H9 (cell line): ENCODE measurements at regions not wholly inside any gene's neighbourhood (a gene's known extent, or its start where the extent isn't known, plus 50 kb on each side); places are given as distances from the start of the nearest gene placed in this dataset.

ENCODE experiments used
- DNase-seq: peaks from one replicate; pipeline ENCODE4 v3.0.0-alpha.2; 2017
- H2AFZ ChIP-seq: one replicate; pipeline ENCODE4 v1.6.1; 2013; ENCODE audit warnings: mild to moderate bottlenecking, low read length, control low read depth, moderate library complexity
- H2AK5ac ChIP-seq: 2 replicates; pipeline ENCODE4 v1.6.1; 2013; ENCODE audit warnings: low read length, control low read depth, mixed read lengths; ENCODE audit not compliant: insufficient read length
- H2BK120ac ChIP-seq: one replicate; pipeline ENCODE4 v1.6.1; 2013; ENCODE audit warnings: low read depth, mild to moderate bottlenecking, low read length, control low read depth, inconsistent platforms; ENCODE audit not compliant: poor library complexity, severe bottlenecking
- H2BK12ac ChIP-seq: 2 replicates; pipeline ENCODE4 v1.6.1; 2013; ENCODE audit warnings: low read length, control low read depth, mixed read lengths, low read depth; ENCODE audit not compliant: insufficient read length
- H2BK15ac ChIP-seq: 2 replicates; pipeline ENCODE4 v1.6.1; 2013; ENCODE audit warnings: low read depth, low read length, control low read depth
- H2BK20ac ChIP-seq: one replicate; pipeline ENCODE4 v1.6.1; 2013; ENCODE audit warnings: low read depth, mild to moderate bottlenecking, low read length, control low read depth, inconsistent platforms; ENCODE audit not compliant: poor library complexity, severe bottlenecking
- H2BK5ac ChIP-seq: 2 replicates; pipeline ENCODE4 v1.6.1; 2013; ENCODE audit warnings: low read length, control low read depth, mixed read lengths; ENCODE audit not compliant: insufficient read length
- H3K14ac ChIP-seq: 2 replicates; pipeline ENCODE4 v1.6.1; 2013; ENCODE audit warnings: low read length, control low read depth; ENCODE audit not compliant: insufficient read depth
- H3K18ac ChIP-seq: 2 replicates; pipeline ENCODE4 v1.6.1; 2013; ENCODE audit warnings: low read depth, mild to moderate bottlenecking, mixed read lengths, low read length, control low read depth; ENCODE audit not compliant: insufficient read length
- H3K23ac ChIP-seq: 2 replicates; pipeline ENCODE4 v1.6.1; 2013; ENCODE audit warnings: low read length, control low read depth, mixed read lengths, low read depth; ENCODE audit not compliant: insufficient read length
- H3K23me2 ChIP-seq: 2 replicates; pipeline ENCODE4 v1.6.1; 2013; ENCODE audit warnings: low read depth, mild to moderate bottlenecking, mixed read lengths, low read length, control low read depth; ENCODE audit not compliant: insufficient read length, poor library complexity, severe bottlenecking
- H3K27ac ChIP-seq: 2 replicates; pipeline ENCODE4 v1.5.1; 2013; ENCODE audit warnings: low read length, control low read depth, mixed read lengths, low read depth; ENCODE audit not compliant: insufficient read length
- H3K27me3 ChIP-seq: 2 replicates; pipeline ENCODE4 v1.6.1; 2013; ENCODE audit warnings: low read length, control low read depth, inconsistent platforms; ENCODE audit not compliant: insufficient read depth
- H3K4ac ChIP-seq: 2 replicates; pipeline ENCODE4 v1.6.1; 2013; ENCODE audit warnings: low read depth, mild to moderate bottlenecking, control low read depth, inconsistent platforms, low read length, moderate library complexity
- H3K4me1 ChIP-seq: 2 replicates; pipeline ENCODE4 v1.6.1; 2013; ENCODE audit warnings: low read length, control low read depth, inconsistent platforms; ENCODE audit not compliant: insufficient read depth
- H3K4me2 ChIP-seq: 2 replicates; pipeline ENCODE4 v1.6.1; 2013; ENCODE audit warnings: low read length, control low read depth, mixed read lengths; ENCODE audit not compliant: insufficient read length, insufficient read depth
- H3K56ac ChIP-seq: 2 replicates; pipeline ENCODE4 v1.6.1; 2013; ENCODE audit warnings: low read depth, mild to moderate bottlenecking, mixed read lengths, low read length, control low read depth; ENCODE audit not compliant: insufficient read length
- H3K79me1 ChIP-seq: 2 replicates; pipeline ENCODE4 v1.6.1; 2013; ENCODE audit warnings: low read depth, mild to moderate bottlenecking, moderate library complexity, low read length, control low read depth, inconsistent platforms; ENCODE audit not compliant: insufficient read depth, poor library complexity, severe bottlenecking
- H3K79me2 ChIP-seq: 2 replicates; pipeline ENCODE4 v1.6.1; 2013; ENCODE audit warnings: low read length, control low read depth, inconsistent platforms; ENCODE audit not compliant: insufficient read depth
- H3K9ac ChIP-seq: 2 replicates; pipeline ENCODE4 v1.6.1; 2013; ENCODE audit warnings: low read length, control low read depth, mixed read lengths; ENCODE audit not compliant: insufficient read length; ENCODE audit errors: extremely low read depth
- H3K9me3 ChIP-seq: one replicate; pipeline ENCODE4 v1.6.1; 2013; ENCODE audit warnings: low read depth, low read length, inconsistent platforms; ENCODE audit not compliant: control insufficient read depth
- H3T11ph ChIP-seq: one replicate; pipeline ENCODE4 v1.6.1; 2013; ENCODE audit warnings: mild to moderate bottlenecking, low read length, control low read depth, inconsistent platforms
- H4K20me1 ChIP-seq: one replicate; pipeline ENCODE4 v1.6.1; 2013; ENCODE audit not compliant: control insufficient read depth, insufficient read length, insufficient read depth
- H4K5ac ChIP-seq: 2 replicates; pipeline ENCODE4 v1.6.1; 2013; ENCODE audit warnings: low read depth, mild to moderate bottlenecking, mixed read lengths, low read length, control low read depth; ENCODE audit not compliant: insufficient read length
- H4K8ac ChIP-seq: replicated peaks from 2 replicates; pipeline ENCODE4 v1.6.1; 2013; ENCODE audit warnings: low read length, control low read depth, mixed read lengths, low read depth; ENCODE audit not compliant: insufficient read length
- H4K91ac ChIP-seq: 2 replicates; pipeline ENCODE4 v1.6.1; 2013; ENCODE audit warnings: low read depth, mild to moderate bottlenecking, moderate library complexity, mixed read lengths, low read length, control low read depth; ENCODE audit not compliant: insufficient read length
- H3K27ac Mint-ChIP-seq, 3 experiments: 2 replicates in 2 of 3; 3 replicates in 1 of 3; pipeline ENCODE4 v1.8.0; 2020 to 2021; ENCODE audit warnings: mixed read lengths in 3 of 3, mild to moderate bottlenecking in 1 of 3, moderate library complexity in 1 of 3
- H3K27me3 Mint-ChIP-seq: 2 replicates; pipeline ENCODE4 v1.8.0; 2021; ENCODE audit warnings: low read depth, mild to moderate bottlenecking, moderate library complexity, mixed read lengths
- H3K36me3 Mint-ChIP-seq, 3 experiments: 2 replicates in 2 of 3; 3 replicates in 1 of 3; pipeline ENCODE4 v1.8.0; 2020 to 2021; ENCODE audit warnings: low read depth in 3 of 3, mixed read lengths in 3 of 3; ENCODE audit not compliant: insufficient read depth in 1 of 3
- H3K4me1 Mint-ChIP-seq, 2 experiments: 2 replicates each; pipeline ENCODE4 v1.8.0; 2020; ENCODE audit warnings: mixed read lengths in 2 of 2
- H3K4me3 Mint-ChIP-seq, 2 experiments: 2 replicates in 1 of 2; 3 replicates in 1 of 2; pipeline ENCODE4 v1.8.0; 2020 to 2021; ENCODE audit warnings: mild to moderate bottlenecking in 2 of 2, mixed read lengths in 2 of 2, moderate library complexity in 1 of 2
- H3K9me3 Mint-ChIP-seq, 2 experiments: 2 replicates in 1 of 2; 3 replicates in 1 of 2; pipeline ENCODE4 v1.8.0; 2020; ENCODE audit warnings: mild to moderate bottlenecking in 2 of 2, mixed read lengths in 2 of 2, moderate library complexity in 1 of 2
- CTCF ChIP-seq: fragments of 200-600 bp; sonication (generic); conservative IDR thresholded peaks from 3 replicates; pipeline ENCODE4 v1.8.0; 2021; ENCODE audit warnings: antibody characterized with exemption, mild to moderate bottlenecking
- WGBS: extraction: QIAGEN DNeasy Blood & Tissue Kit; methylation state at CpG from one replicate; pipeline ENCODE4 v1.1.7; 2013; ENCODE audit warnings: missing lambda C conversion rate, low lambda C conversion rate, mixed read lengths; ENCODE audit not compliant: insufficient read length; ENCODE audit errors: extremely low coverage; 5-methylcytosine and 5-hydroxymethylcytosine counted together

GRCh38 chr1:197825541-197825940 is 50.3 kb upstream of the DENND1B start:
- no peak overlapping the region for H4K8ac ChIP-seq
- H3K18ac ChIP-seq: no peak overlapping the region
- no peaks in the 10 kb centered on the region for H3K4me1 ChIP-seq
- H3K56ac ChIP-seq: no peak overlapping the region
- no peaks in the 10 kb centered on the region for H3K4me1 Mint-ChIP-seq
- H3K23ac ChIP-seq: no peak overlapping the region
- no peaks in the 10 kb centered on the region for H4K20me1 ChIP-seq
- no peak overlapping the region for H3K4me2 ChIP-seq
- H3K27ac ChIP-seq: no peak overlapping the region
- peaks cover 16 to 18% of the 10 kb centered on the region in 2 experiments for H3K9me3 Mint-ChIP-seq
- WGBS: no CpG with 5 or more reads among the region's 1 CpG
- no peak overlapping the region for H2BK12ac ChIP-seq
- no peak overlapping the region for H2BK15ac ChIP-seq
- H2BK20ac ChIP-seq: no peak overlapping the region
- DNase-seq: no peak
- no peak overlapping the region for H3K4me3 Mint-ChIP-seq
- H4K5ac ChIP-seq: no peak overlapping the region
- no peaks in the 10 kb centered on the region for H3K27me3 ChIP-seq
- H3K36me3 Mint-ChIP-seq: peaks cover 4 to 18% (median 16%) of the 10 kb centered on the region in 3 experiments; a peak in 6 of 7 replicates
- H3K9me3 ChIP-seq: no peaks in the 10 kb centered on the region
- H3K4ac ChIP-seq: no peak overlapping the region
- no peak overlapping the region for H2BK5ac ChIP-seq
- no peak overlapping the region for H3T11ph ChIP-seq
- no peak overlapping the region for H2AK5ac ChIP-seq
- H3K79me1 ChIP-seq: no peaks in the 10 kb centered on the region
- no peak overlapping the region for H3K27ac Mint-ChIP-seq
- no peaks in the 10 kb centered on the region for H3K27me3 Mint-ChIP-seq
- no peaks in the 10 kb centered on the region for H3K23me2 ChIP-seq
- no peak overlapping the region for H4K91ac ChIP-seq
- no peak for TF ChIP-seq CTCF
- H3K14ac ChIP-seq: no peak overlapping the region
- no peak overlapping the region for H2BK120ac ChIP-seq
- no peak overlapping the region for H3K9ac ChIP-seq
- H3K79me2 ChIP-seq: no peaks in the 10 kb centered on the region
- no peak overlapping the region for H2AFZ ChIP-seq
